NCI-H774 (cell line): ENCODE measurements at regions not wholly inside any gene's neighbourhood (a gene's known extent, or its start where the extent isn't known, plus 50 kb on each side); places are given as distances from the start of the nearest gene placed in this dataset.
A peak's percentile ranks its signal among the peaks of the same experiment; 100 is the strongest.
"Not testable (repeated sequence)": the region's sequence is repeated elsewhere in the genome, so short reads cannot be mapped to it uniquely, and the experiment has no call there.

Source experiments
- DNase-seq: peaks from one replicate; lab custom pipeline; 2025; lab: John Stamatoyannopoulos, UW

GRCh38 chr14:25551674-25552073 is 501.7 kb upstream of the STXBP6 start:
- no peak for DNase-seq

GRCh38 chr14:25546826-25547225 is 496.9 kb upstream of the STXBP6 start:
- no peak for DNase-seq

GRCh38 chr14:25537846-25538455 is 488.0 kb upstream of the STXBP6 start:
- DNase-seq = peak; percentile 52

- DNase-seq = no peak
These were observed 476.3 kb upstream of the STXBP6 start for GRCh38 chr14:25526290-25526689.

- no peak for DNase-seq
These were observed 473.0 kb upstream of the STXBP6 start for GRCh38 chr14:25522926-25523325.

GRCh38 chr14:25522116-25522515 is 472.2 kb upstream of the STXBP6 start:
- DNase-seq = peak; percentile 62

GRCh38 chr14:25521616-25522015 is 471.7 kb upstream of the STXBP6 start:
- peak; percentile 62 for DNase-seq

- DNase-seq = no peak
These were observed 470.9 kb upstream of the STXBP6 start for GRCh38 chr14:25520821-25521220.

GRCh38 chr14:25518364-25518763 is 468.4 kb upstream of the STXBP6 start:
- peak; percentile 1 for DNase-seq

GRCh38 chr14:25516838-25517237 is 466.9 kb upstream of the STXBP6 start:
- peak; percentile 6 for DNase-seq

GRCh38 chr14:25508845-25509244 is 458.9 kb upstream of the STXBP6 start:
- DNase-seq = no peak

GRCh38 chr14:25501749-25502148 is 451.8 kb upstream of the STXBP6 start:
- DNase-seq = no peak

GRCh38 chr14:25488961-25489360 is 439.0 kb upstream of the STXBP6 start:
- DNase-seq = no peak

- DNase-seq = no peak
These were observed 435.4 kb upstream of the STXBP6 start for GRCh38 chr14:25485381-25485780.

- no peak for DNase-seq
These were observed 435.0 kb upstream of the STXBP6 start for GRCh38 chr14:25484906-25485305.

GRCh38 chr14:25484235-25484634 is 434.3 kb upstream of the STXBP6 start:
- DNase-seq = no peak

- no peak for DNase-seq
These were observed 427.6 kb upstream of the STXBP6 start for GRCh38 chr14:25477316-25478098.

GRCh38 chr14:25472700-25473099 is 422.8 kb upstream of the STXBP6 start:
- no peak for DNase-seq

GRCh38 chr14:25464772-25465171 is 414.8 kb upstream of the STXBP6 start:
- no peak for DNase-seq

- no peak for DNase-seq
These were observed 414.1 kb upstream of the STXBP6 start for GRCh38 chr14:25464078-25464477.

GRCh38 chr14:25463480-25463879 is 413.5 kb upstream of the STXBP6 start:
- no peak for DNase-seq

GRCh38 chr14:25461780-25462179 is 411.8 kb upstream of the STXBP6 start:
- DNase-seq = no peak

GRCh38 chr14:25444381-25444780 is 394.4 kb upstream of the STXBP6 start:
- no peak for DNase-seq

GRCh38 chr14:25440382-25440781 is 390.4 kb upstream of the STXBP6 start:
- not testable (repeated sequence) for DNase-seq
